ENCODE measurements at regions not wholly inside any gene's neighbourhood (a gene's known extent, or its start where the extent isn't known, plus 50 kb on each side); places are given as distances from the start of the nearest gene placed in this dataset.
"Not testable (repeated sequence)": the region's sequence is repeated elsewhere in the genome, so short reads cannot be mapped to it uniquely, and the experiment has no call there.

DNA sequence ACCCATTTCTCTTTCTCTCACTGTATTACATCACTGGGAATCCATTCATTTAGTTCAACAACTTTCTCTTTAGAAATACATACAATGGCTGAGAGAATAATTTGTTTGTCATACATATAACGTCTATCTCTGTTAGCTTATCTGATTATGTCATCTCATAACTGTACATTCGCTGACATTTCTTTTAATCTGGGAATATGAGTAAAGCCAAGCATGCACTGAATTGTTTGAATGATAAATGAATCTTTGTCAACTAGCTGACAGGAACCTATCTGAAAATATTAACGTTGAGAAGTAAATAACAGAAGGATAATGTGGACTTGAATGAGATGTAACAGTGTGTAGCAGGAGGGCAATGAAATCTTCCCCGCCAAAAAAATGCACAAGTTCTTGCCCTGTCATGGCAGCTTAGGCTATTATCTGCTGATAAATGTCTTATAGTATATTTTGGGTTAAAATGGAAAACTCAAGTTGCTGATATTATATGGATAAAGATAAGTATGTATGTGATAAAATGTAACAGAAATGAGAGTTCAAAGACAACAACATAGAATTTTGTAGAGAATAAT is 581.2 kb upstream of the ADGRB3 start:
- no peak for FAIRE-seq

DNA sequence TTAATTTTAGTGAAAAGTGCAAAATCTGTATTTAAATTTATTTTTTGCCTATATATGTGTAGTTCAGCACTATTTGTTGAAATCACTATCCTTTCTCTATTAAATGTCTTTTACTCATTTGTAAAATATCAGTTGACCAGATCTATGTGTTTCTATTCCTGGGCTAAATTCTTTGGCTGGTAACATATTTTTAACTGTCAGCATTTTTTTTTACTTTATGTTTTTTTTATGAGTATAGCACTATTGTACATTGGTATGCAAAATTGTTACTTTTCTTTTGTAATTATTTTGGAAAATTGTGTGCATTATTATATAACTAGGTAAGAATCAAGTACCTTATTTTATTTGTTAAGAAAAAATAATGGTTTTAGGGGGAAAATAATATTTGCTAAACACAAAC is 582.8 kb upstream of the ADGRB3 start:
- no peak for FAIRE-seq

- no peak for FAIRE-seq
Observed at GRCh38 chr6:68049562-68049961, 585.5 kb upstream of the ADGRB3 start.

DNA sequence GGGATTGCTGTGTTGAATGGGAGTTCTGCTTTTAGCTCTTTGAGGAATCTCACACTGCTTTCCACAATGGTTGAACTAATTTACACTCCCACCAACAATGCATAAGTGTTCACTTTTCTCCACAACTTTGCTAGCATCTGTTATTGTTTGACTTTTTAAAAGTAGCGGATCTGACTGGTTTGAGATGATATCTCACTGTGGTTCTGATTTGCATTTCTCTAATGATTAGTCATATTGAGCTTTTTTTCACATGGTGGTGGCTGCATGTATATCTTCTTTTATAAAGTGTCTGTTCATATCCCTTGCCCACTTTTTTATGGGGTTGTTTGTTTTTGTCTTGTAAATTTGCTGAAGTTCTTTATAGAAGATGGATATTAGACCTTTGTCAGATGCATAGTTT is 588.3 kb upstream of the ADGRB3 start:
- no peak for FAIRE-seq

DNA sequence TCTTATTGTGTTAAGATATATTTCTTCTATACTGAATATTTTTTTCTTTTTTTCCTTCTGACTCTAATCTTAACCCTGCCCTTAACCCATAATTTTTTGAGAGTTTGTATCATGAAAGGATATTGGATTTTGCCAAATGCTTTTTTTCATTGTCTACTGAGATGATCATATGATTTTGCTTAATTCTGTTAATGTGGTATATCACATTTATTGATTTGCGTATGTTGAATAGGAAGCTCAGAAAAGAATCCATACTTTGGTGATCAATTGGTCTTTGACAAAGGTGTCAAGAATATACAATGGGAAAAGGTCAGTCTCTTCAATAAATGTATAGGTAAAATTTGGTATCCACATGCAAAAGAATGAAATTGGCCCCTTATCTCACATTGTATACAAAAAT is 588.8 kb upstream of the ADGRB3 start:
- no peak for FAIRE-seq

DNA sequence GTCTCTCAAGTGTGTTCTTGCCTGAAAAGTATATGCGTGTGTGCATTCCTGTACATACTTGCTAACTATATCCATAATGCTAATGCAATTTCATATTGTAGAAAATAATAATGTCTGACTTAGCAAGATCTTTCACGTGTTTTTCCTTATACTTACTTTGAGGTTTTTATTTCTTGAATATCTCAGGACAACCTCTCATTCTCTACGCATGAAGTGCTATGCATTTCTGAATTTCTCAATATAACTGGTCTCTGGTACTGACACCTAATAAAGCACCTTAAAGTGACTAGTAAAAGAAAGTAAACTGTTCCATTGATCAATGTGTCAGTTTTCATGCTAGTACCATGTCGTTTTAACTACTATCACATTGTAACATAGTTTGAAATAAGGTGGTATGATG is 589.9 kb upstream of the ADGRB3 start:
- FAIRE-seq = no peak

DNA sequence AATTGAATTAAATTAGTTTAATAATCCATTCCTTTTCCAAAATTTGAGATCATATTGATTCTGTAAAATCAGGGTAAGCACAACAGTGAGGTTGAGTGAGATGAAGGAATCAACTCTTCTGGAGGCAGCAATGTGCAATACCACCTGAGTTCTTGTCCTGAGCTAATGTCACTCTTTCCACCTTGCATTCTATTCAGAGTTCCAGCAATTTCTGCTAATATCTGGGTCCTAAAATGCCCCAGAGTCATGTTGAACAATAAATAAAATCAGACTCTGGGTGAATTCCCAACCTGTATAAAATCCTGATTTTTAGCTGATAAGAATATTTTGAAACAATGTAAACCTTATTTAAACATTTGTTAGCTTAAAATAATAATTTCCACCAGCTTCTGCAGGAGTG is 590.8 kb upstream of the ADGRB3 start:
- FAIRE-seq = no peak

DNA sequence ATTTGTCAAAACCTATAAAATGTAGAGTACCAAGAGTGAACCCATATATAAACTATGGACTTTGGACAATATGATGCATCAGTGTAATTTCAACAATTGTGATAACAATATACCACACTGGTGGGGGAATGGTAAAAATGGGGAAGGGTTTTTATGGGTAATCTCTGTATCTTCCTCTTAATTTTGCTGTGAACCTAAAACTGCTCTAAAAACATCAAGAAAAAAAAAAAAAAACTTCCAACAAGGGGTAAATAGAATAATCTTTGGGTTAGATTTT is 592.0 kb upstream of the ADGRB3 start:
- FAIRE-seq = no peak

GRCh38 chr6:68042339-68043121 is 592.6 kb upstream of the ADGRB3 start:
- FAIRE-seq = no peak

- no peak for FAIRE-seq
Observed at GRCh38 chr6:68040780-68041179, 594.3 kb upstream of the ADGRB3 start.

DNA sequence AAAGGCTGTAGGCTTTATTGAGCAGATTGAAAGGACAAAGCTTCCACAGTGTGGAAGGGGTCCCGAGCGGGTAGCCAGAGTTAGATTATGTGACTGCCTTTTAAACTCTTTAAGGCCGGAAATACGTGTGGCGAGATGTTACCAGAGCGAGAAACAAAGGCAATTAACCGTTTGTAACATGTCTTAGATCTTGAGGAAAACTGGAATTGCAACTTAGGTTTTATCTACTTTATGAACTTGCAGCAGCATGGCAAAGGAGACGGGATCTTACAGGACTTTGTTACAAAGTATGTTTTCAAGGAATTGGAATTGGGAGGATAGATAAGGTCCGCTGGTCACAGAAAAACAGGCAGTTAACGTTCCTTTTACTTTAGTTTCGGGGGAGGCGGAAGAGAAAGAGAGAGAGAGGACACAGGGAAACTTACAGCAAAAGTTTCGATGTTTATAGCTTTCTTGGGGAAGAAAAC is 594.7 kb upstream of the ADGRB3 start:
- FAIRE-seq = no peak

- no peak for FAIRE-seq
Observed at GRCh38 chr6:68039641-68040311, 595.3 kb upstream of the ADGRB3 start.

GRCh38 chr6:68038815-68039408 is 596.2 kb upstream of the ADGRB3 start:
- no peak for FAIRE-seq

- no peak for FAIRE-seq
Observed at GRCh38 chr6:68032217-68032616, 602.9 kb upstream of the ADGRB3 start.

DNA sequence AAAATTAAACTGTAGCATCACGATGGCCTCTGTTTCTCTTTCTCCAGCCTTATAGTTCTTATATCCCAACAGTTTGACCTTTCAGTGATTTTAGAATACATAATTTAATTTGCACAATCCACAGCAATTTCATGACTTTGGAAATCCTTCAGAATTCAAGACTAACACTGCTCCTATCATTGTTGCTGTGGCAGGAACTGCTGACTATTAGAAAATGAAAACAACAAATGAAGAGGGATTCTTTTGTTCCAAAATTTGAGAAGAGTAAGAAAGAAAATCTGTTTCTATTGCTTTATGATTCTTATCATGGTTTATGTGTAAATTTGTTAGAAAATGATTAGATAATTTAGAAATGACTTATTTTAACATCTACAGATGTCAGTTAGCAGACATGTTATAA is 604.0 kb upstream of the ADGRB3 start:
- no peak for FAIRE-seq

DNA sequence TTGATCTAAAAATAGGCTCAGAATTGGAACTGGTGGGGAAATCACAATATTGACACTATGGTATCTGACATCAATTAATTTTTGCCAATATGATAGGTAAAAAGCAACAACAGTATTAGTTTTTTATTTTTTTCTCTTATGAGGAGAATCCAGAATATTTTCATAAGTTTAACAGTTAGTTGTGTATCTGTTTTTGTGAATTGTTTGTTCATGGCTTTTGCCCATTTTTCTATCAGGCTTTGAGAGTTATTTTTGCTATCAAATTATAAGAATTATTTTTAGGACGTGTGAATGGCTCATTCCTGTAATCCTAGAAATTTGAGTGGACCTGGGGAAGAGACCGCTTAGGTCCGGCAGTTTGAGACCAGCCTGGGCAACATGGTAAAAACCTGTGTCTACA is 608.6 kb upstream of the ADGRB3 start:
- no peak for FAIRE-seq

DNA sequence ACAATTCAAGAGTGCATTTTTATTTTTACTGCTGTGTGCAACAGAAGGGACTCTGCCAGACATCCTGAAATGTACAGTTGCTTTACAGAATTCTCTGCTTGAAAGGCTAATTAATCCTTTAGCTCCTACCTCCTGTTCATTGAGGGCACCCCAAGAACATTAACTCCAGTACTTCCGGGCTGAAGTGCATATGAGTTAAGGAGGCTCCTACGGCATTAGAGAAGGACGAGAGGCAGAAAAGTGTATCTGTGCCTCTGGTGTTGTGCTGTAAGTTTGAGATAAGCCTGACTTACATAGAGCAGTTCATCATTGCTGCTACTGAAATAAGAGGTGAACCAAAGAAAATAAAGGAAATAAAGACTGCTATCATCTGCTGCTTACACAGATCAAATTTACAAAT is 609.3 kb upstream of the ADGRB3 start:
- FAIRE-seq = no peak

- FAIRE-seq = no peak
Observed at GRCh38 chr6:68024570-68025269, 610.4 kb upstream of the ADGRB3 start.

GRCh38 chr6:68022968-68023367 is 612.1 kb upstream of the ADGRB3 start:
- not testable (repeated sequence) for FAIRE-seq

DNA sequence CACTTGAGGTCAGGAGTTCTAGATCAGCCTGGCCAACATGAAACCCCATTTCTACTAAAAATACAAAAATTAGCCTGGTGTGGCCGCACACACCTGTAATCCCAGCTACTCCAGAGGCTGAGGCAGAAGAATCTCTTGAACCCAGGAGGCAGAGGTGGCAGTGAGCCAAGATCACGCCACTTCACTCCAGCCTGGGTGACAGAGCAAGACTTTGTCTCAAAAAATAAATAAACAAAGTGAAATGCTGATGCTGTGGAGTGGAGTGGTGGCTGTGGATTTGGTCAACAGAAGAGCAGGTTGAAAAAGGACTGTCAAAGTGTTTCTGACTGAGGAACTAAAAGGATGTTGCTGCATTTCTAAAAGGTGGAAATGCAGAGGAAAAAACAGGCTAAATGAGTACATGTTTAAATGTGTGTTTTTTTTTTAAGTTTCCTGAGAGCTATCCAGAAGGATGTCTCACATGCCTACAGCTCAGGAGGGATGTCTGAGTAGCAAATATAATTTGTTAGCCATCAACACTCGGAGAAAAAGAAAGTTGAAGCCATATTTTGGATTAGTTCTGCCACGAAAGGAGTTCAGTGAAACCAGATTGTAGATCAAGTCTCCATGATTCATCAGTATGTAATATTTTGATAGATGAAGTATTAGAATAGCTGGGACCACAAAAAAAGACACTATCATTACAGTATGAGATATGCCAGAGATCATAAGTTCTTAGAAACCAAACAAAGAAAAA is 621.1 kb upstream of the ADGRB3 start:
- FAIRE-seq = no peak

- FAIRE-seq = no peak
Observed at GRCh38 chr6:68012822-68013221, 622.3 kb upstream of the ADGRB3 start.

DNA sequence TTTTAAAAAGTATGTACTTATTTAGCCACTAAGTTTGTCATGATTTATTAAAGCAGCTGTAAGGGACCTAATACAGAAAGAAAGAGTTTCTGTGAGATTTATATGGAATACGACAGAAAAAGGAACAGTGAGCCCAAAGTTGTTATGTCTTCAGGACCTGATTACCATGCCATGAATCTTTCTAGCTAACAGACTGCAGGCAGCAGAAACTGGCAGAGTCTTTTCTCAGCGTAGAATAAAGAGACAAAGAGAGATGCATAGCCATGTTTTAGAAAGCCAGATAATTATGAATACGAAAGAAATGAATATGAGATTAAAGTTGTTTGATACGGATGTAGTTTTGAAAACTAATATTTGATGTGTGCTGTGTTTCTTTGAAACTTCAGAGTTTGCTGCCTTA is 624.1 kb upstream of the ADGRB3 start:
- no peak for FAIRE-seq

GRCh38 chr6:68008445-68008844 is 626.6 kb upstream of the ADGRB3 start:
- no peak for FAIRE-seq
